HEK293T (cell line): ENCODE measurements at regions not wholly inside any gene's neighbourhood (a gene's known extent, or its start where the extent isn't known, plus 50 kb on each side); places are given as distances from the start of the nearest gene placed in this dataset.

Source experiments
- CTCF ChIA-PET: fragments of 350-600 bp; formaldehyde crosslinking; extraction: SDS; loops from one replicate; lab custom pipeline; 2021; ENCODE audit warnings: antibody characterized with exemption, inconsistent platforms; lab: Yijun Ruan, JAX
- POLR2A ChIA-PET: fragments of 350-600 bp; formaldehyde crosslinking; extraction: SDS; loops from one replicate; lab custom pipeline; 2020; ENCODE audit warnings: antibody characterized with exemption, inconsistent platforms; lab: Yijun Ruan, JAX
- DNase-seq: peaks from one replicate; pipeline ENCODE4 v3.0.0; 2012; ENCODE audit warnings: mixed read lengths; ENCODE audit errors: extremely low spot score
- ARNT ChIP-seq: fragments of 450-650 bp; IDR thresholded peaks from 2 replicates; pipeline ENCODE4 v1.6.1; 2017; ENCODE audit warnings: mild to moderate bottlenecking
- BHLHE40 ChIP-seq: fragments of 450-650 bp; IDR thresholded peaks from 2 replicates; pipeline ENCODE4 v1.6.1; 2016; ENCODE audit warnings: mild to moderate bottlenecking, moderate library complexity, borderline replicate concordance
- CTBP1 ChIP-seq: fragments of 450-650 bp; IDR thresholded peaks from 2 replicates; pipeline ENCODE4 v1.6.1; 2016; ENCODE audit warnings: borderline replicate concordance
- ELF4 ChIP-seq: fragments of 450-650 bp; IDR thresholded peaks from 2 replicates; pipeline ENCODE4 v1.6.1; 2017; ENCODE audit warnings: antibody characterized with exemption
- FOXA1 ChIP-seq: fragments of 450-650 bp; IDR thresholded peaks from 2 replicates; pipeline ENCODE4 v1.6.1; 2016; ENCODE audit warnings: mild to moderate bottlenecking
- FOXK2 ChIP-seq: fragments of 450-650 bp; IDR thresholded peaks from 2 replicates; pipeline ENCODE4 v1.6.1; 2016; ENCODE audit warnings: mild to moderate bottlenecking
- FOXM1 ChIP-seq: fragments of 450-650 bp; IDR thresholded peaks from 2 replicates; pipeline ENCODE4 v1.6.1; 2017; ENCODE audit warnings: mild to moderate bottlenecking, borderline replicate concordance
- HDGF ChIP-seq: fragments of 450-650 bp; IDR thresholded peaks from 2 replicates; pipeline ENCODE4 v1.6.1; 2017; ENCODE audit warnings: antibody characterized with exemption, borderline replicate concordance
- L3MBTL2 ChIP-seq: fragments of 450-650 bp; conservative IDR thresholded peaks from 2 replicates; pipeline ENCODE4 v1.6.1; 2016; ENCODE audit warnings: mild to moderate bottlenecking
- LEF1 ChIP-seq: fragments of 450-650 bp; IDR thresholded peaks from 2 replicates; pipeline ENCODE4 v1.6.1; 2017; ENCODE audit warnings: mild to moderate bottlenecking, borderline replicate concordance
- NFRKB ChIP-seq: fragments of 450-650 bp; IDR thresholded peaks from 2 replicates; pipeline ENCODE4 v1.6.1; 2016; ENCODE audit warnings: mild to moderate bottlenecking, moderate library complexity
- PKNOX1 ChIP-seq: fragments of 450-650 bp; IDR thresholded peaks from 2 replicates; pipeline ENCODE4 v1.6.1; 2016
- SP1 ChIP-seq: fragments of 450-650 bp; IDR thresholded peaks from 2 replicates; pipeline ENCODE4 v1.6.1; 2017
- SUZ12 ChIP-seq: fragments of 450-650 bp; IDR thresholded peaks from 2 replicates; pipeline ENCODE4 v1.6.1; 2016; ENCODE audit warnings: mild to moderate bottlenecking
- TARDBP ChIP-seq: fragments of 450-650 bp; IDR thresholded peaks from 2 replicates; pipeline ENCODE4 v1.6.1; 2016
- ZNF384 ChIP-seq: fragments of 450-650 bp; IDR thresholded peaks from 2 replicates; pipeline ENCODE4 v1.6.1; 2016

GRCh38 chr15:94097552-94097951 is 133.8 kb upstream of the MCTP2 start:
- TF ChIP-seq TARDBP (no peak), BHLHE40 (no peak)
- POLR2A ChIA-PET, result no interaction called here
- DNase-seq, result no peak
- CTCF ChIA-PET, result no interaction called here

GRCh38 chr15:94094310-94094709 is 137.1 kb upstream of the MCTP2 start:
- CTCF ChIA-PET, result no interaction called here
- no peak for DNase-seq
- POLR2A ChIA-PET, result no interaction called here
- TF ChIP-seq FOXK2 (no peak), SUZ12 (no peak), ELF4 (no peak), HDGF (no peak), FOXM1 (no peak), CTBP1 (no peak), ARNT (no peak), L3MBTL2 (no peak), LEF1 (no peak), SP1 (no peak), FOXA1 (no peak), BHLHE40 (no peak), PKNOX1 (no peak), ZNF384 (no peak), NFRKB (no peak), TARDBP (no peak)

GRCh38 chr15:94086341-94086740 is 145.0 kb upstream of the MCTP2 start:
- POLR2A ChIA-PET, result no interaction called here

GRCh38 chr15:94083467-94084052 is 147.8 kb upstream of the MCTP2 start:
- no peak for DNase-seq
- ChIA-PET CTCF (interaction anchor here (1.6 kb wide), 1 partner anchor 36 kb away, joined by 6 read pairs; no protein-coding TSS in a partner anchor), POLR2A (interaction anchor here (1.4 kb wide), 1 partner anchor 8 kb away, joined by 7 read pairs; no protein-coding TSS in a partner anchor)
- TF ChIP-seq SUZ12 (no peak), PKNOX1 (no peak), FOXM1 (no peak), ELF4 (no peak), LEF1 (no peak), ARNT (no peak), HDGF (no peak), NFRKB (no peak), CTBP1 (no peak), TARDBP (no peak), ZNF384 (no peak), SP1 (no peak), L3MBTL2 (no peak), FOXK2 (no peak), BHLHE40 (no peak), FOXA1 (no peak)

More at GRCh38 chr15:94086341-94086740, 145.0 kb upstream of the MCTP2 start:
- TF ChIP-seq TARDBP, result no peak
- DNase-seq, result no peak
- CTCF ChIA-PET, result no interaction called here

GRCh38 chr15:94081829-94082228 is 149.5 kb upstream of the MCTP2 start:
- TF ChIP-seq ARNT, result no peak
- no peak for TF ChIP-seq FOXK2
- TF ChIP-seq HDGF, result no peak
- no peak for TF ChIP-seq LEF1
- TF ChIP-seq FOXM1, result no peak
- no peak for TF ChIP-seq L3MBTL2
- no peak for TF ChIP-seq SP1
- no peak for DNase-seq
- ChIA-PET CTCF (no interaction called here), POLR2A (no interaction called here)

- ChIA-PET CTCF (interaction anchor here (1.0 kb wide), 1 partner anchor 11 kb away, joined by 3 read pairs; no protein-coding TSS in a partner anchor), POLR2A (no interaction called here)
- TF ChIP-seq TARDBP (no peak), SP1 (no peak), ELF4 (peak; percentile 74), LEF1 (no peak), L3MBTL2 (no peak), PKNOX1 (no peak)
- no peak for DNase-seq
Measured at GRCh38 chr15:94080989-94081605, 150.3 kb upstream of the MCTP2 start.

- TF ChIP-seq ELF4, result no peak
- TF ChIP-seq TARDBP, result no peak
- TF ChIP-seq SP1, result no peak
- TF ChIP-seq NFRKB, result no peak
- TF ChIP-seq ZNF384, result no peak
- no peak for TF ChIP-seq LEF1
- no peak for TF ChIP-seq FOXM1
- TF ChIP-seq PKNOX1, result no peak
- TF ChIP-seq BHLHE40, result no peak
- no peak for TF ChIP-seq HDGF
- TF ChIP-seq FOXK2, result no peak
- POLR2A ChIA-PET, result no interaction called here
- CTCF ChIA-PET, result interaction anchor here (1.0 kb wide), 1 partner anchor 11 kb away, joined by 3 read pairs; no protein-coding TSS in a partner anchor
- DNase-seq, result no peak
Measured at GRCh38 chr15:94080416-94080815, 150.9 kb upstream of the MCTP2 start.
